H54 (cell line): ENCODE measurements at regions not wholly inside any gene's neighbourhood (a gene's known extent, or its start where the extent isn't known, plus 50 kb on each side); places are given as distances from the start of the nearest gene placed in this dataset.
"Not testable (repeated sequence)": the region's sequence is repeated elsewhere in the genome, so short reads cannot be mapped to it uniquely, and the experiment has no call there.

Experiments
- DNase-seq: peaks from one replicate; pipeline ENCODE4 v3.0.0; 2011; ENCODE audit warnings: low spot score, mixed read lengths; ENCODE audit not compliant: insufficient read length
- FAIRE-seq: peaks from 3 replicates; lab custom pipeline; 2011; peaks lifted over from hg19 to GRCh38; lab: Jason Lieb, UNC
- POLR2A ChIP-seq: IDR thresholded peaks from 2 replicates; pipeline ENCODE4 v1.6.1; 2011; ENCODE audit warnings: low read depth, mild to moderate bottlenecking, low read length

DNA sequence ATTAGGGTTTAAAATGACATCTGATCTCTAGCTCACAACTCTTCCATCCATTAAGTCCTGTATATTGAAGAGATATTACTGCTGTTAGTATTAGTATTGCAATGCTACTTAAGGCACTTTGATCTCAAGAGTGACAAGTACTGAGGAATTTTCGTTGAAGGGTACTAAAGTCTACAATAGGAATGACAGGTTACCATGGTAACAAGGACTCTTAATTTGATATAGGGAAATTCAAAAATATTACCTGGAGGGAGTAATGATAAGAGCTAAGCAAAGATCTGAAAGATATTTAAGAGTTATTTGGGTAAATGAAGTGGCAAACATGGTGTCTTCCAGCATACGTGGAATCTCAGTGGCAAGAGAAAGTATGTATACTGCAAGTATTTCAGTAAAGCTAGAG, 518.0 kb upstream of the SLC35B3 start:
- no peak for DNase-seq
- FAIRE-seq = no peak
- no peak for TF ChIP-seq POLR2A

DNA sequence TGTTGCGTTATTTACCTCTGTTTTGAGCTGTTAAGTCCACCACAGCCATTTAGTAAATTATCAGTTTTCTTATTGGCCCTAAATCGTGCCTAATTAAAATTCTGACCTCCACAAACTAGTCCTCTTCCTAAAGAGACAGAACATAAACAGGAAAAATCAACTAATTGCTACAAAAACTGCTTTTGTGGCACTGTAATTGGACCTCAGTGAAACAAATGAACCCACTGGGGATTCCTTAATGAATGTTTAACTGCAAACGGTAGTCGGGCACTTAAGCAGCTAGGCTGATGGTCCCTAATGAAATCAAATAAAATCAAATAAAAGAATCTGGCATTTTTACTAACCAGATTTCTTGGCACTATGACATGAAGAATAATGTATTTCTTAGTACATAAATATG, 513.4 kb upstream of the SLC35B3 start:
- FAIRE-seq = no peak
- TF ChIP-seq POLR2A = no peak
- no peak for DNase-seq

DNA sequence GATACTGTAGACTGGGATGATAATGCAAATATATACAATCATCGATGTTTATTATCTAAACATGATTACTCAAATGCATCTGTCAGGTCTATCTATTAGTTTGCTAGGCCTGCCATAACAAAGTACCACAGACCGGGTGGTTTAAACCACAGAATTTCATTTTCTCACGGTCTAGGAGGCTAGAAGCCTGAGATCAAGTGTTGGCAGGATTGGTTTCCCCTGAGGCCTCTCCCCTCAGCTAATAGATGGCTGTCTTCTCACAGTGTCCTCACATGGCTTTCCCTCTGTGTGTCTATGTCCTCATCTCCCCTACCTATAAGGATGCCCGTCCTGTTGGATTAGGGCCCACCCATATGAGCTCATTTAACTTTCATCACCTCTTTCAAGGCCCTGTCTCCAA, 512.6 kb upstream of the SLC35B3 start:
- FAIRE-seq = no peak
- no peak for TF ChIP-seq POLR2A

DNA sequence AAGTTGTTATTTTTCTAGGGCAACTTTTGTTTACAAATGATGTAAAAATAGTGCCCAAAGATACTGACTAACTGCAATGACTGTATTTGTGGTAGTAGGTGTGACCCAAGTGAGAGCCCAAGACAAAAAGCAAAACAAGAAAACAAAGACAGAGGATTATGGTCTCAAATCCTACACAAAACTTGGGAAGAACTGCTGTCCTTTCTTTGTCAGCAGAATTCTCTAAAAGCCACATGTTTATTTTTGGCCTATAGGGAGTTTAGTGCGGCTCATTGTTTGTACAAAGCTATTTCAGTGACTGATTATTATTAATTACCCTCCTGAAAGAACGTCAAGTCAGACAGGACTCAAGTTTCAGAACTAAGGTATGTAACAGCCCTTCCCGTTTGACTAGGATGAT, 509.2 kb upstream of the SLC35B3 start:
- no peak for DNase-seq
- FAIRE-seq = no peak
- no peak for TF ChIP-seq POLR2A

More for the DNA sequence above, 512.6 kb upstream of the SLC35B3 start:
- DNase-seq = no peak

DNA sequence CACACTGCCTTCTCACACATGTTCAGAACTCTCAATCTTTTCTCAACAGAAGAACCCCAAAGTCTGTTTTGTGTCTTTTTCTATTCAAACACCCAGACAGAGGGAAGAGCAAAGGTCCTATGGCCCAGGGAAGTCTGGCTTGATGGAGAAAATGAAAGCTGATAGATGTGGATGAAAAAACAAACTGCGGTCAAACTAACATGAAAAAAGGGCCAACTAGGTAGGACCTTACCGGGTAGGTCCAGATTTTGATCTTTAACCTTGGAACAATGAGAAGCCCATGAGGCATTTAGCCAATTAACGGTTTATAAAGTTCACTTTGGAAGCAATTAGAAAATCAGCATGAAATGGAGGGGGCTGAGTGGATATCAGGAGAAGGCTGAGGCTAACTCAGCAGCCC, 507.7 kb upstream of the SLC35B3 start:
- DNase-seq = no peak
- no peak for TF ChIP-seq POLR2A
- FAIRE-seq = no peak

DNA sequence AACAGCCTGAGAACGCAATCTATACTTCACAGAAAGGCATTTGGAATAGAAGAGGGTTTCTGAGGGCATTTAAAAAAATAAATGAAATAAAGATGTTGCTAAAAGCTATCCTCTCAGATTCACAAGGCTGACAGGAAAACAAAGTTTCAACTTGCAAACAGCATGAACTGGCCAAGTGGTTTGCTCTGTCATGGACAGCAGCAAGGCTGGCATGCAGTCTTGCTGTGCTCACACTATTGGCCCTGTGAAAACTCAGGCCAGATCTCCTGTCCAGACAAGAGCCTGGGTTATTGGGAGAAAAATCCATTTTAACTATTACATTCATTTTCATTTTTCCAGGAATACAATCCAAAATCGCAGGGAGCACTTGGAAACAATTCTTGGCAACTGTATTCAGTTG, 506.2 kb upstream of the SLC35B3 start:
- no peak for TF ChIP-seq POLR2A
- DNase-seq (no peak), FAIRE-seq (no peak)

DNA sequence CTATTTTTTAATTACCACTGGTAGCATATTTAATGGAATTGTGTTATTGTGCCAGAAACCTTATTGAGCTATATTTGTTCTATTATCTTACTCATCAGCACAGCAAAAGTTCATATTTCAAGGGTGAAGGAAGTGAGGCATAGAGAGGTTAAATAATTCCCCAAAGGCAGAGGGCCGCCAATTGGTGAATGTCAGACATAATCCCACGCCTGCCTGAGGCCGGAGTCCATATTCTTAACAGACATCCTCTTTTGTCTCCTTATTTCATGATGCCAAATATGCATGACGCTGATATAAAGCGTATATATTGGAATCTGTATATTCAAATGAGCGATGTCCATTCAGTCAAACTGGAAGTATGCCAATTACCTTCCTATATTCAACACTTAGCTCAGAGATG, 505.0 kb upstream of the SLC35B3 start:
- DNase-seq (no peak), FAIRE-seq (no peak)
- TF ChIP-seq POLR2A = no peak

DNA sequence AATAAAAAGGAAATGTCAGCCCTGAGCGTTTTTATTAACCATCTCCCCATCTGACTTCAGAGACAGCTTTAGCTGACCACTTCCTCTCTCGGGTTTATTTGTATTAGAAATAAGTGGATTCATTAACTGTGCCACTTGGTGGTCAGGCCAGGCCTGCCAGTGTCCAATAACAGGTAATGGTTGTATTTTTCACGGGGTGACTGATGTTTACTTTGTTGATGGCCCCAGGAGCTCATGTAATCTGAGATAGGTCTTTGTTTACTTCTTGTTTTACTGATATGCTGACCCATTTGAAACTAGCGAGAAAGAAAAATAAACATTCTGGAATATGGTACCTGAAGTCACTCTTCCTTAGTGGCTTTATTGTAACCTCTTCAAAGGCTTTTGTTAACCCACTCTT, 504.3 kb upstream of the SLC35B3 start:
- DNase-seq = no peak
- no peak for FAIRE-seq
- TF ChIP-seq POLR2A = no peak

DNA sequence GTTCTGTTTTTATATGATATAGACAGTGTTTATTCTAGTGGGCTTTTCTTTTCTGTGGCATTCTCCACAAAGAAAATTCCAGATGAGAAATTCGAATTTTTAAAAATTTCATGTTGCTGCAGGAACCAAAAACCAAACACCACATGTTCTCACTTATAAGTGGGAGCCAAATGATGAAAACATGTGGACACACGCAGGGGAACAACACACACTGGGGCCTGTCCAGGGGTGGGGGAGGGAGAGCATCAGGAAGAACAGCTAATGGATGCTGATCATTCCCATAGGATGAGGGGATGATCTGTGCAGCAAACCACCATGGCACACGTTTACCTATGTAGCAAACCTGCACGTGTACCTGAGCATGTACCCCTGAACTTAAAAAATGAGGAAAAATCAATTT, 499.0 kb upstream of the SLC35B3 start:
- TF ChIP-seq POLR2A = no peak
- FAIRE-seq = no peak
- DNase-seq = no peak

DNA sequence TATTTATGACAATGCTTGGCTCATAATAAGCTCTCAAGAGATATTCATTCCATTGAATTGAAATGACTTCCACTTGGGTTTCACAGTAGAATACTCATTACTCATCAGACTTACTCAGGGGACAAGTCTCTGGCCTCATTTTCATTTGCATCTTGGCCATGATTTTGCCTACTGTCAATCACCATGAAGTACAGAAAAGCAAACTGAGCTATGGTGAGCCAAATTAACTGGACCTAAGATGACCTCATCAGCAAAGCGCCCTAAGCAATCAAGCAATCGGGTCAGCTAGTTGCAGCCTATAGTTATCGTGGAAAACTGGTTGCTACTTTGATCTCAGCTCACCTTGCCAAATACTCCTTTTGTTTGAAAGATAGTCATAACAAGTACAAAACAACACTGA, 494.7 kb upstream of the SLC35B3 start:
- DNase-seq (no peak), FAIRE-seq (no peak)
- no peak for TF ChIP-seq POLR2A

DNA sequence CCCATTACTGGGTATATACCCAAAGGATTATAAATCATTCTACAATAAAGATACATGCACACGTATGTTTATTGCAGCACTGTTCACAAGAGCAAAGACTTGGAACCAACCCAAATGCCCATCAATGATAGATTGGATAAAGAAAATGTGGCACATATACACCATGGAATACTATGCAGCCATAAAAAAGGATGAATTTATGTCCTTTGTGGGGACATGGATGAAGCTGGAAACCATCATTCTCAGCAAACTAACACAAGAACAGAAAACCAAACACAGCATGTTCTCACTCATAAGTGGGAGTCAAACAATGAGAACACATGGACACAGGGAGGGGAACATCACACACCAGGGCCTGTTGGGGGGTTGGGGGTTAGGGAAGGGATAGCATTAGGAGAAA, 484.9 kb upstream of the SLC35B3 start:
- not testable (repeated sequence) for FAIRE-seq, DNase-seq

DNA sequence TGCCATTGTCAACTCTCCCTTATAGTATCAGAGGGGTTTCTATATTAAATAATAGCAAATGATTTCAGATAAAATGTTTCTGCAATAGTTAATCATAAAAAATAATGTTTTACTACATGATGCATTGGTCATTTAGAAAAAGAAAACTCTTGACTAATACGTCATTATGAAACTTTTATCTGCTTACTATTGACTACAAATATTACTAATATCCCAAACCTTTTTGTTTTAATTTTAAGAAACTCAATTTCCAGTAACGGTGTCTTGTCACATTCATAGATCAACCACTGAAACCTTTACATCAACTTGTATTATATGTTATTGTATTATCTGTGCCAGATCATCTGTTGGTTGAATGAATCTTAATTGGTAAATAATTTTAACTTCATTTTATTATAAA, 482.9 kb upstream of the SLC35B3 start:
- DNase-seq (no peak), FAIRE-seq (no peak)
- TF ChIP-seq POLR2A = no peak

DNA sequence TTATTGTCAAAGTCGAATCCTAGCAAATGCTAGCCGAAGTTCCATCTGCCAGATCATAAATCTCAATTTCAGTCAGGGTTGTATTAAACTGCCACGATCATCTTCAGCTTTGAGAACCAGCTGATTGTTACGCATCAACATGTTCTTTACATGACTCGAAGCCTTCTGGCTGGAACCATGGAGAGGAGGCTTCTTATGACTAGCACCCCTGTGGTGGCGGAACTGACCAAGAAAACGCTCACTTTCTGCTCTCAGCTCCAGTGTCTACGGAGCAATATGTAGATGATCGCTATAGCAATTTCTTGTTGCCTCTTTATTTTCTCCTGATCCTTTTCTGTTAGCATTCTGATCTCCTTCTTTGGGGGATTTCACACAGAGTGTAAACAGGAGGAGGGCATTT, 479.4 kb upstream of the SLC35B3 start:
- no peak for FAIRE-seq
- TF ChIP-seq POLR2A = no peak

DNA sequence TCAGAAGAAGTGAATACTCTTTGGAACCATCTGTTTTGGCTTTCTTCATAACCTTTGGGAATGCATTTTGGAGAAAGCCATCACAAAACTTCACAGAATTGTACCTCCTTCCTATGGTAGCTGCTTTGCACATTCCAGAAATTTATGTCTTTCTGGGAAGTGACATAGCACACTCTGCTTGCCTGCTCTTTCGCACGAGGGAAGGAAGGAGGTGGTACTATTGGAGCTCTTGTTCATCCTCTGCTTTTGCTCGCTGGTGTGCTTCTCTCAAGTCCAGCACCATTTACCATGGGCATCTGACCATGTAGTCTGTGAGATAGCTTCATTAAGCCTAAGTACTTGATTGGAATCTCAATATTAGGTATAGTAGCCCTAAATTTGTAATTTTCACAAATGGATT, 473.3 kb upstream of the SLC35B3 start:
- no peak for TF ChIP-seq POLR2A
- FAIRE-seq (no peak), DNase-seq (no peak)

More for the DNA sequence above, 479.4 kb upstream of the SLC35B3 start:
- no peak for DNase-seq

DNA sequence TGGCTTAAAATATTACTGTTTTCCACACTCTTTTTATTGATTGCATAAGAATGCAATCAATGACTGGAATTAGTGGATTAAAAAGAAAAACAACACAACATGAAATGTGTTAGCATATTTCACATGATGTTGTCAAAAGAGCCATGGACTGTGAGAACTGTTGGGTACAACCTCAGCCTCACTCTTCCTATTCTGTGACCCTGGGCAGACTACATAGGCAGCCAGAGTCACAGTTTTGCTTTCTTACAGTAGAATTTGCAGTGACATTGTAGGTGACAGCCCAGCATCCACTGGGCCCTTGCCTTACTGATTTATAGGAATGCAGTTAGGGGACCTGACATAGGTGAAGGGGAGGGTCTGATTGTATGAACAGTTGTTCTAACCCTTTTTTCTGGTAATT, 471.4 kb upstream of the SLC35B3 start:
- FAIRE-seq = no peak
- no peak for TF ChIP-seq POLR2A

DNA sequence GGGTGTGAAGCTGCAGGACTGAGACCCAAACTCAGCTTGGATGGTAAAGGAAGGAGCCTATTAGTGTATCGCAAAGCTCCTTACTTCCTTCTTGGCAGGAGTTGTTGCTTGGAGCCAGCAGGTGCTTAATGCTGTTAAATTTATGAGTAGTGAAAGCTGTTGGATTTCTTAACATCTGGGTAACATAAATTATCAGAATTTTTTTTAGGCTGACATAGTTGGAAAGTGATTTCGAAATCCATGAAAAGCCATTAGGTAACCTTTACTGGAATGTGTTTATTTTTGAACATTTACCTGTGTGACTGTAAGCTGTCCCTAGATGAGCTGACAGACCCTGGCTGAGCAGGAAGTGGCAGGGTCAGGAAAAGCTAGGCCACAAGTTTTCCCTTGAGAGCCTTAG, 470.4 kb upstream of the SLC35B3 start:
- no peak for FAIRE-seq
- TF ChIP-seq POLR2A = no peak
- DNase-seq = no peak

More for the DNA sequence above, 471.4 kb upstream of the SLC35B3 start:
- DNase-seq = no peak

DNA sequence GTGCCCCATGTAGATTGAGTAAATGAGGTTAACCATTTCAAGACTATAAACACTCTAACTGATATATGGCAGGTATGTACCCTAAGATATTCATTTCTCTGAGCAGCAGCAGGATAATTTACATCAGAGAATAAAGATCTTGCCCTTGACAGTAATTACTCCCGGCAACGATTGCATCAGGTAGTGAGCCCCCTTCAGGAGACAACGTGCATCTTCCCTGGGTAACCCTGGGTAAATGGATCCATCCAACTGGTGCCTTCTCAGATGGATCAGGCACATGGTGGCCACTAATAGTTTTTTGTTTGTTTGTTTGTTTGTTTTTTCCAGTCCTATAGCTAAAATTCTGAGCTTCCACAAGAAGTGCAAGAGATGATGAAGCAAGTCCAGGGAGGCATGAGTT, 469.4 kb upstream of the SLC35B3 start:
- FAIRE-seq (no peak), DNase-seq (peak; percentile 4)
- no peak for TF ChIP-seq POLR2A
